ENCODE measurements at regions not wholly inside any gene's neighbourhood (a gene's known extent, or its start where the extent isn't known, plus 50 kb on each side); places are given as distances from the start of the nearest gene placed in this dataset.
"Not testable (repeated sequence)": the region's sequence is repeated elsewhere in the genome, so short reads cannot be mapped to it uniquely, and the experiment has no call there.

GRCh38 chr13:50366488-50367174, 351.4 kb downstream of the KCNRG start:
- DNase-seq, result peak; percentile 84

GRCh38 chr13:50369646-50370045, 354.4 kb downstream of the KCNRG start:
- DNase-seq, result no peak

- DNase-seq, result no peak
Observed at GRCh38 chr13:50370303-50370950, 355.2 kb downstream of the KCNRG start.

GRCh38 chr13:50374517-50374916, 359.3 kb downstream of the KCNRG start:
- DNase-seq, result no peak

- DNase-seq, result no peak
Observed at GRCh38 chr13:50375792-50376191, 360.5 kb downstream of the KCNRG start.

- DNase-seq, result no peak
Observed at GRCh38 chr13:50376895-50377575, 361.8 kb downstream of the KCNRG start.

GRCh38 chr13:50377726-50378270, 362.6 kb downstream of the KCNRG start:
- no peak for DNase-seq

GRCh38 chr13:50378509-50379044, 363.3 kb downstream of the KCNRG start:
- no peak for DNase-seq

GRCh38 chr13:50379584-50379983, 364.3 kb downstream of the KCNRG start:
- DNase-seq, result no peak

GRCh38 chr13:50380905-50381304, 365.7 kb downstream of the KCNRG start:
- DNase-seq, result no peak

- DNase-seq, result no peak
Observed at GRCh38 chr13:50382511-50382910, 367.3 kb downstream of the KCNRG start.

GRCh38 chr13:50382951-50383350, 367.7 kb downstream of the KCNRG start:
- DNase-seq, result no peak

GRCh38 chr13:50384724-50385123, 369.5 kb downstream of the KCNRG start:
- DNase-seq, result no peak

GRCh38 chr13:50386541-50387050, 371.4 kb downstream of the KCNRG start:
- no peak for DNase-seq

GRCh38 chr13:50387051-50387581, 371.9 kb downstream of the KCNRG start:
- DNase-seq, result peak; percentile 61

- no peak for DNase-seq
Observed at GRCh38 chr13:50388481-50388880, 373.2 kb downstream of the KCNRG start.

- DNase-seq, result no peak
Observed at GRCh38 chr13:50389726-50390125, 374.5 kb downstream of the KCNRG start.

GRCh38 chr13:50390503-50391248, 375.4 kb downstream of the KCNRG start:
- no peak for DNase-seq

GRCh38 chr13:50392977-50393376, 377.7 kb downstream of the KCNRG start:
- DNase-seq, result no peak

GRCh38 chr13:50393628-50394027, 378.4 kb downstream of the KCNRG start:
- DNase-seq, result peak; percentile 16

GRCh38 chr13:50396001-50396400, 380.8 kb downstream of the KCNRG start:
- DNase-seq, result no peak

- DNase-seq, result not testable (repeated sequence)
Observed at GRCh38 chr13:50396618-50397017, 381.4 kb downstream of the KCNRG start.

Data from NCI-H1105 treated with DMSO at 0.1 percent for 48 hours (cell line).